WTC11 (cell line): ENCODE measurements at regions not wholly inside any gene's neighbourhood (a gene's known extent, or its start where the extent isn't known, plus 50 kb on each side); places are given as distances from the start of the nearest gene placed in this dataset.

ENCODE experiments used
- ATAC-seq: fragments of 200-7000 bp; cut with Tn5 transposase; 2 replicates; pipeline ENCODE4 v1.10.0; 2021; ENCODE audit warnings: mild to moderate bottlenecking, moderate library complexity
- CTCF ChIA-PET: fragments of 300-600 bp; sonication (Branson Sonifier 250); formaldehyde crosslinking; loops from one replicate; lab custom pipeline; 2021; ENCODE audit warnings: antibody characterized with exemption; lab: Charles Lee
- POLR2A ChIA-PET: fragments of 350-600 bp; sonication (Branson Sonifier 250); formaldehyde crosslinking; loops from one replicate; lab custom pipeline; 2021; ENCODE audit warnings: antibody characterized with exemption; lab: Charles Lee
- DNase-seq: peaks from one replicate; pipeline ENCODE4 v3.0.0; 2021; ENCODE audit warnings: low spot score
- H3K27ac Mint-ChIP-seq: 2 replicates; pipeline ENCODE4 v1.8.0; 2021; ENCODE audit warnings: mixed read lengths
- H3K27me3 Mint-ChIP-seq: 2 replicates; pipeline ENCODE4 v1.8.0; 2021; ENCODE audit warnings: low read depth, mild to moderate bottlenecking, moderate library complexity, mixed read lengths
- H3K36me3 Mint-ChIP-seq: 2 replicates; pipeline ENCODE4 v1.8.0; 2021; ENCODE audit warnings: mixed read lengths
- H3K4me1 Mint-ChIP-seq: 2 replicates; pipeline ENCODE4 v1.8.0; 2022; ENCODE audit warnings: mixed read lengths
- H3K4me3 Mint-ChIP-seq: 2 replicates; pipeline ENCODE4 v1.8.0; 2021; ENCODE audit warnings: mild to moderate bottlenecking, moderate library complexity, mixed read lengths
- H3K9me3 Mint-ChIP-seq: 2 replicates; pipeline ENCODE4 v1.8.0; 2021; ENCODE audit warnings: mixed read lengths
- CREB1 ChIP-seq: sonication (generic); formaldehyde crosslinking; IDR thresholded peaks from 2 replicates; pipeline ENCODE4 v1.8.0; 2023; ENCODE audit warnings: mild to moderate bottlenecking, missing genetic modification reagents
- ELF4 ChIP-seq: sonication (generic); formaldehyde crosslinking; IDR thresholded peaks from 2 replicates; pipeline ENCODE4 v1.8.1; 2022; ENCODE audit warnings: low read depth, mild to moderate bottlenecking, moderate library complexity, missing genetic modification reagents
- FOXP1 ChIP-seq: sonication (generic); formaldehyde crosslinking; IDR thresholded peaks from 2 replicates; pipeline ENCODE4 v1.8.0; 2022; ENCODE audit warnings: missing genetic modification reagents, mild to moderate bottlenecking, moderate library complexity, borderline replicate concordance
- JAZF1 ChIP-seq: fragments of 250-450 bp; sonication (Bioruptor Pico); IDR thresholded peaks from 2 replicates; pipeline ENCODE4 v1.9.0; 2021; ENCODE audit warnings: moderate library complexity, mild to moderate bottlenecking, inconsistent platforms
- MXD4 ChIP-seq: fragments of 250-450 bp; sonication (Bioruptor Pico); IDR thresholded peaks from 2 replicates; pipeline ENCODE4 v1.8.0; 2021; ENCODE audit warnings: mild to moderate bottlenecking, moderate library complexity, borderline replicate concordance
- MYBL2 ChIP-seq: sonication (generic); formaldehyde crosslinking; IDR thresholded peaks from 2 replicates; pipeline ENCODE4 v1.8.1; 2023; ENCODE audit warnings: mild to moderate bottlenecking, moderate library complexity, missing genetic modification reagents
- NFYB ChIP-seq: sonication (generic); formaldehyde crosslinking; conservative IDR thresholded peaks from 2 replicates; pipeline ENCODE4 v1.8.0; 2022; ENCODE audit warnings: low read depth, missing genetic modification reagents
- SOX15 ChIP-seq: fragments of 250-450 bp; sonication (Bioruptor Pico); IDR thresholded peaks from 2 replicates; pipeline ENCODE4 v1.9.0; 2021; ENCODE audit warnings: mild to moderate bottlenecking
- SP1 ChIP-seq: sonication (generic); formaldehyde crosslinking; conservative IDR thresholded peaks from 2 replicates; pipeline ENCODE4 v1.8.1; 2022; ENCODE audit warnings: missing genetic modification reagents
- TF ChIP-seq, protein P1 (sequence below): fragments of 250-450 bp; sonication (Bioruptor Pico); IDR thresholded peaks from 2 replicates; pipeline ENCODE4 v1.9.0; 2021; ENCODE audit warnings: mild to moderate bottlenecking
- TF ChIP-seq, protein P2 (sequence below): fragments of 250-450 bp; sonication (Bioruptor Pico); IDR thresholded peaks from 2 replicates; pipeline ENCODE4 v1.9.0; 2021; ENCODE audit warnings: mild to moderate bottlenecking, borderline replicate concordance
- TF ChIP-seq, protein P3 (sequence below): sonication (generic); formaldehyde crosslinking; IDR thresholded peaks from 2 replicates; pipeline ENCODE4 v1.8.0; 2022; ENCODE audit warnings: missing genetic modification reagents
- TF ChIP-seq, protein P4 (sequence below): sonication (generic); formaldehyde crosslinking; IDR thresholded peaks from 2 replicates; pipeline ENCODE4 v1.8.1; 2023; ENCODE audit warnings: mild to moderate bottlenecking, missing genetic modification reagents
- TF ChIP-seq, protein P5 (sequence below): sonication (generic); formaldehyde crosslinking; IDR thresholded peaks from 2 replicates; pipeline ENCODE4 v1.8.1; 2022; ENCODE audit warnings: missing genetic modification reagents, borderline replicate concordance
- TF ChIP-seq, protein P6 (sequence below): sonication (generic); formaldehyde crosslinking; IDR thresholded peaks from 2 replicates; pipeline ENCODE4 v1.8.0; 2023; ENCODE audit warnings: missing genetic modification reagents
- TF ChIP-seq, protein P7 (sequence below): sonication (generic); formaldehyde crosslinking; IDR thresholded peaks from 2 replicates; pipeline ENCODE4 v1.8.0; 2022; ENCODE audit warnings: mild to moderate bottlenecking, missing genetic modification reagents

DNA sequence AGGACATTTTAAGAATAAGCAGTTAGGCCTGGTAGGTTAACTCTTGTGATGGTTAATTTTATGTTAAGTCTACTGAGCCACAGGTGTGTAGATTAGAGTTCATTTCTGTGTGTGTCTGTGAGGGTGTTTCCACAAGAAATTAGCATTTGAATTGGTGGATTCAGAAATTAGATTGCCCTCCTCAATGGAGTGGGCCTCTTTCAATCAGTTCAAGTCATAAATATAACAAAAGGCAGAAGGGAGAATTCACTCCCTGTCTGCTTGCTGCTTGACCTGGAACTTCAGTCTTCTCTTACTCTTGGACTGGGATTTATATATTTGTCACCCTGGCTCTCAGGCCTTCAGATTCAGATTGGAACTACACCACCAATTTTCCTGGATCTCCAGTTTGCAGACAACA is 55.3 kb upstream of the POM121L12 start:
- DNase-seq (no peak), ATAC-seq (no peak)
- peaks cover 10% of the 10 kb centered on the region for H3K4me1 Mint-ChIP-seq
- TF ChIP-seq CREB1 (no peak), SOX15 (CRISPR knock-in tag) (no peak), MXD4 (CRISPR knock-in tag) (no peak), ELF4 (CRISPR knock-in tag) (no peak), SP1 (CRISPR knock-in tag) (no peak), JAZF1 (no peak), NFYB (CRISPR knock-in tag) (no peak), FOXP1 (no peak), MYBL2 (CRISPR knock-in tag) (no peak)
- TF ChIP-seq, protein P1, sequence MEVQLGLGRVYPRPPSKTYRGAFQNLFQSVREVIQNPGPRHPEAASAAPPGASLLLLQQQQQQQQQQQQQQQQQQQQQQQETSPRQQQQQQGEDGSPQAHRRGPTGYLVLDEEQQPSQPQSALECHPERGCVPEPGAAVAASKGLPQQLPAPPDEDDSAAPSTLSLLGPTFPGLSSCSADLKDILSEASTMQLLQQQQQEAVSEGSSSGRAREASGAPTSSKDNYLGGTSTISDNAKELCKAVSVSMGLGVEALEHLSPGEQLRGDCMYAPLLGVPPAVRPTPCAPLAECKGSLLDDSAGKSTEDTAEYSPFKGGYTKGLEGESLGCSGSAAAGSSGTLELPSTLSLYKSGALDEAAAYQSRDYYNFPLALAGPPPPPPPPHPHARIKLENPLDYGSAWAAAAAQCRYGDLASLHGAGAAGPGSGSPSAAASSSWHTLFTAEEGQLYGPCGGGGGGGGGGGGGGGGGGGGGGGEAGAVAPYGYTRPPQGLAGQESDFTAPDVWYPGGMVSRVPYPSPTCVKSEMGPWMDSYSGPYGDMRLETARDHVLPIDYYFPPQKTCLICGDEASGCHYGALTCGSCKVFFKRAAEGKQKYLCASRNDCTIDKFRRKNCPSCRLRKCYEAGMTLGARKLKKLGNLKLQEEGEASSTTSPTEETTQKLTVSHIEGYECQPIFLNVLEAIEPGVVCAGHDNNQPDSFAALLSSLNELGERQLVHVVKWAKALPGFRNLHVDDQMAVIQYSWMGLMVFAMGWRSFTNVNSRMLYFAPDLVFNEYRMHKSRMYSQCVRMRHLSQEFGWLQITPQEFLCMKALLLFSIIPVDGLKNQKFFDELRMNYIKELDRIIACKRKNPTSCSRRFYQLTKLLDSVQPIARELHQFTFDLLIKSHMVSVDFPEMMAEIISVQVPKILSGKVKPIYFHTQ (CRISPR knock-in tag) = no peak
- TF ChIP-seq, protein P2, sequence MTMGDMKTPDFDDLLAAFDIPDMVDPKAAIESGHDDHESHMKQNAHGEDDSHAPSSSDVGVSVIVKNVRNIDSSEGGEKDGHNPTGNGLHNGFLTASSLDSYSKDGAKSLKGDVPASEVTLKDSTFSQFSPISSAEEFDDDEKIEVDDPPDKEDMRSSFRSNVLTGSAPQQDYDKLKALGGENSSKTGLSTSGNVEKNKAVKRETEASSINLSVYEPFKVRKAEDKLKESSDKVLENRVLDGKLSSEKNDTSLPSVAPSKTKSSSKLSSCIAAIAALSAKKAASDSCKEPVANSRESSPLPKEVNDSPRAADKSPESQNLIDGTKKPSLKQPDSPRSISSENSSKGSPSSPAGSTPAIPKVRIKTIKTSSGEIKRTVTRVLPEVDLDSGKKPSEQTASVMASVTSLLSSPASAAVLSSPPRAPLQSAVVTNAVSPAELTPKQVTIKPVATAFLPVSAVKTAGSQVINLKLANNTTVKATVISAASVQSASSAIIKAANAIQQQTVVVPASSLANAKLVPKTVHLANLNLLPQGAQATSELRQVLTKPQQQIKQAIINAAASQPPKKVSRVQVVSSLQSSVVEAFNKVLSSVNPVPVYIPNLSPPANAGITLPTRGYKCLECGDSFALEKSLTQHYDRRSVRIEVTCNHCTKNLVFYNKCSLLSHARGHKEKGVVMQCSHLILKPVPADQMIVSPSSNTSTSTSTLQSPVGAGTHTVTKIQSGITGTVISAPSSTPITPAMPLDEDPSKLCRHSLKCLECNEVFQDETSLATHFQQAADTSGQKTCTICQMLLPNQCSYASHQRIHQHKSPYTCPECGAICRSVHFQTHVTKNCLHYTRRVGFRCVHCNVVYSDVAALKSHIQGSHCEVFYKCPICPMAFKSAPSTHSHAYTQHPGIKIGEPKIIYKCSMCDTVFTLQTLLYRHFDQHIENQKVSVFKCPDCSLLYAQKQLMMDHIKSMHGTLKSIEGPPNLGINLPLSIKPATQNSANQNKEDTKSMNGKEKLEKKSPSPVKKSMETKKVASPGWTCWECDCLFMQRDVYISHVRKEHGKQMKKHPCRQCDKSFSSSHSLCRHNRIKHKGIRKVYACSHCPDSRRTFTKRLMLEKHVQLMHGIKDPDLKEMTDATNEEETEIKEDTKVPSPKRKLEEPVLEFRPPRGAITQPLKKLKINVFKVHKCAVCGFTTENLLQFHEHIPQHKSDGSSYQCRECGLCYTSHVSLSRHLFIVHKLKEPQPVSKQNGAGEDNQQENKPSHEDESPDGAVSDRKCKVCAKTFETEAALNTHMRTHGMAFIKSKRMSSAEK (CRISPR knock-in tag) = no peak
- TF ChIP-seq, protein P3, sequence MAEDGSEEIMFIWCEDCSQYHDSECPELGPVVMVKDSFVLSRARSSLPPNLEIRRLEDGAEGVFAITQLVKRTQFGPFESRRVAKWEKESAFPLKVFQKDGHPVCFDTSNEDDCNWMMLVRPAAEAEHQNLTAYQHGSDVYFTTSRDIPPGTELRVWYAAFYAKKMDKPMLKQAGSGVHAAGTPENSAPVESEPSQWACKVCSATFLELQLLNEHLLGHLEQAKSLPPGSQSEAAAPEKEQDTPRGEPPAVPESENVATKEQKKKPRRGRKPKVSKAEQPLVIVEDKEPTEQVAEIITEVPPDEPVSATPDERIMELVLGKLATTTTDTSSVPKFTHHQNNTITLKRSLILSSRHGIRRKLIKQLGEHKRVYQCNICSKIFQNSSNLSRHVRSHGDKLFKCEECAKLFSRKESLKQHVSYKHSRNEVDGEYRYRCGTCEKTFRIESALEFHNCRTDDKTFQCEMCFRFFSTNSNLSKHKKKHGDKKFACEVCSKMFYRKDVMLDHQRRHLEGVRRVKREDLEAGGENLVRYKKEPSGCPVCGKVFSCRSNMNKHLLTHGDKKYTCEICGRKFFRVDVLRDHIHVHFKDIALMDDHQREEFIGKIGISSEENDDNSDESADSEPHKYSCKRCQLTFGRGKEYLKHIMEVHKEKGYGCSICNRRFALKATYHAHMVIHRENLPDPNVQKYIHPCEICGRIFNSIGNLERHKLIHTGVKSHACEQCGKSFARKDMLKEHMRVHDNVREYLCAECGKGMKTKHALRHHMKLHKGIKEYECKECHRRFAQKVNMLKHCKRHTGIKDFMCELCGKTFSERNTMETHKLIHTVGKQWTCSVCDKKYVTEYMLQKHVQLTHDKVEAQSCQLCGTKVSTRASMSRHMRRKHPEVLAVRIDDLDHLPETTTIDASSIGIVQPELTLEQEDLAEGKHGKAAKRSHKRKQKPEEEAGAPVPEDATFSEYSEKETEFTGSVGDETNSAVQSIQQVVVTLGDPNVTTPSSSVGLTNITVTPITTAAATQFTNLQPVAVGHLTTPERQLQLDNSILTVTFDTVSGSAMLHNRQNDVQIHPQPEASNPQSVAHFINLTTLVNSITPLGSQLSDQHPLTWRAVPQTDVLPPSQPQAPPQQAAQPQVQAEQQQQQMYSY (CRISPR knock-in tag) = no peak
- TF ChIP-seq, protein P4, sequence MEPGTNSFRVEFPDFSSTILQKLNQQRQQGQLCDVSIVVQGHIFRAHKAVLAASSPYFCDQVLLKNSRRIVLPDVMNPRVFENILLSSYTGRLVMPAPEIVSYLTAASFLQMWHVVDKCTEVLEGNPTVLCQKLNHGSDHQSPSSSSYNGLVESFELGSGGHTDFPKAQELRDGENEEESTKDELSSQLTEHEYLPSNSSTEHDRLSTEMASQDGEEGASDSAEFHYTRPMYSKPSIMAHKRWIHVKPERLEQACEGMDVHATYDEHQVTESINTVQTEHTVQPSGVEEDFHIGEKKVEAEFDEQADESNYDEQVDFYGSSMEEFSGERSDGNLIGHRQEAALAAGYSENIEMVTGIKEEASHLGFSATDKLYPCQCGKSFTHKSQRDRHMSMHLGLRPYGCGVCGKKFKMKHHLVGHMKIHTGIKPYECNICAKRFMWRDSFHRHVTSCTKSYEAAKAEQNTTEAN (CRISPR knock-in tag) = no peak
- TF ChIP-seq, protein P5, sequence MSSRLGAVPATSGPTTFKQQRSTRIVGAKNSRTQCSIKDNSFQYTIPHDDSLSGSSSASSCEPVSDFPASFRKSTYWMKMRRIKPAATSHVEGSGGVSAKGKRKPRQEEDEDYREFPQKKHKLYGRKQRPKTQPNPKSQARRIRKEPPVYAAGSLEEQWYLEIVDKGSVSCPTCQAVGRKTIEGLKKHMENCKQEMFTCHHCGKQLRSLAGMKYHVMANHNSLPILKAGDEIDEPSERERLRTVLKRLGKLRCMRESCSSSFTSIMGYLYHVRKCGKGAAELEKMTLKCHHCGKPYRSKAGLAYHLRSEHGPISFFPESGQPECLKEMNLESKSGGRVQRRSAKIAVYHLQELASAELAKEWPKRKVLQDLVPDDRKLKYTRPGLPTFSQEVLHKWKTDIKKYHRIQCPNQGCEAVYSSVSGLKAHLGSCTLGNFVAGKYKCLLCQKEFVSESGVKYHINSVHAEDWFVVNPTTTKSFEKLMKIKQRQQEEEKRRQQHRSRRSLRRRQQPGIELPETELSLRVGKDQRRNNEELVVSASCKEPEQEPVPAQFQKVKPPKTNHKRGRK (CRISPR knock-in tag) = no peak
- TF ChIP-seq, protein P6, sequence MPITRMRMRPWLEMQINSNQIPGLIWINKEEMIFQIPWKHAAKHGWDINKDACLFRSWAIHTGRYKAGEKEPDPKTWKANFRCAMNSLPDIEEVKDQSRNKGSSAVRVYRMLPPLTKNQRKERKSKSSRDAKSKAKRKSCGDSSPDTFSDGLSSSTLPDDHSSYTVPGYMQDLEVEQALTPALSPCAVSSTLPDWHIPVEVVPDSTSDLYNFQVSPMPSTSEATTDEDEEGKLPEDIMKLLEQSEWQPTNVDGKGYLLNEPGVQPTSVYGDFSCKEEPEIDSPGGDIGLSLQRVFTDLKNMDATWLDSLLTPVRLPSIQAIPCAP = no peak
- TF ChIP-seq, protein P7, sequence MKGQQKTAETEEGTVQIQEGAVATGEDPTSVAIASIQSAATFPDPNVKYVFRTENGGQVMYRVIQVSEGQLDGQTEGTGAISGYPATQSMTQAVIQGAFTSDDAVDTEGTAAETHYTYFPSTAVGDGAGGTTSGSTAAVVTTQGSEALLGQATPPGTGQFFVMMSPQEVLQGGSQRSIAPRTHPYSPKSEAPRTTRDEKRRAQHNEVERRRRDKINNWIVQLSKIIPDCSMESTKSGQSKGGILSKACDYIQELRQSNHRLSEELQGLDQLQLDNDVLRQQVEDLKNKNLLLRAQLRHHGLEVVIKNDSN (CRISPR knock-in tag) = no peak
- ChIA-PET CTCF (no interaction called here), POLR2A (no interaction called here)
- H3K27me3 Mint-ChIP-seq = no peaks in the 10 kb centered on the region
- H3K4me3 Mint-ChIP-seq = no peak overlapping the region
- H3K9me3 Mint-ChIP-seq = peaks cover 40% of the 10 kb centered on the region
- peak overlapping the region; percentile 33; the same call in 1 of the 2 replicates for H3K27ac Mint-ChIP-seq
- H3K36me3 Mint-ChIP-seq = peaks cover 23% of the 10 kb centered on the region
